Inflammatory macrophage (primary cell): ENCODE measurements at regions not wholly inside any gene's neighbourhood (a gene's known extent, or its start where the extent isn't known, plus 50 kb on each side); places are given as distances from the start of the nearest gene placed in this dataset.

Experiments
- DNase-seq, 2 donors: peaks; one replicate each; pipeline ENCODE4 v3.0.0-alpha.2; 2020 to 2022

- DNase-seq = peak; percentile 88 to 90
Observed at GRCh38 chr14:52380294-52380693, 66.2 kb downstream of the PTGER2 start.
